GM19025 (cell line): ENCODE measurements at regions not wholly inside any gene's neighbourhood (a gene's known extent, or its start where the extent isn't known, plus 50 kb on each side); places are given as distances from the start of the nearest gene placed in this dataset.

ENCODE experiments used
- ATAC-seq: cut with Tn5 transposase; IDR thresholded peaks from one replicate; pipeline ENCODE4 v1.9.1; 2021; ENCODE audit warnings: mild to moderate bottlenecking, low read depth, moderate library complexity; ENCODE audit not compliant: unreplicated experiment

- no peak for ATAC-seq
Measured at GRCh38 chr12:118603610-118604361, 227.4 kb downstream of the SUDS3 start.

GRCh38 chr12:118606690-118607089 is 230.3 kb downstream of the SUDS3 start:
- ATAC-seq, result no peak

- ATAC-seq, result no peak
Measured at GRCh38 chr12:118607831-118608230, 231.5 kb downstream of the SUDS3 start.

GRCh38 chr12:118608770-118609344 is 232.5 kb downstream of the SUDS3 start:
- no peak for ATAC-seq

GRCh38 chr12:118611295-118611694 is 234.9 kb downstream of the SUDS3 start:
- ATAC-seq, result no peak

- no peak for ATAC-seq
Measured at GRCh38 chr12:118611770-118612169, 235.4 kb downstream of the SUDS3 start.

- ATAC-seq, result no peak
Measured at GRCh38 chr12:118617611-118618450, 241.5 kb downstream of the SUDS3 start.

GRCh38 chr12:118618695-118619094 is 242.3 kb downstream of the SUDS3 start:
- no peak for ATAC-seq

- no peak for ATAC-seq
Measured at GRCh38 chr12:118625050-118625675, 248.8 kb downstream of the SUDS3 start.

- ATAC-seq, result no peak
Measured at GRCh38 chr12:118633071-118633470, 256.7 kb downstream of the SUDS3 start.

- no peak for ATAC-seq
Measured at GRCh38 chr12:118635276-118635675, 258.9 kb downstream of the SUDS3 start.

GRCh38 chr12:118637767-118638370 is 261.5 kb downstream of the SUDS3 start:
- ATAC-seq, result no peak

- no peak for ATAC-seq
Measured at GRCh38 chr12:118641249-118641648, 264.9 kb downstream of the SUDS3 start.

- ATAC-seq, result no peak
Measured at GRCh38 chr12:118645219-118645618, 268.9 kb downstream of the SUDS3 start.

- no peak for ATAC-seq
Measured at GRCh38 chr12:118649765-118650585, 273.6 kb downstream of the SUDS3 start.

- ATAC-seq, result no peak
Measured at GRCh38 chr12:118650586-118650960, 274.2 kb downstream of the SUDS3 start.

GRCh38 chr12:118651487-118651886 is 275.1 kb downstream of the SUDS3 start:
- ATAC-seq, result no peak

- no peak for ATAC-seq
Measured at GRCh38 chr12:118655588-118655987, 279.2 kb downstream of the SUDS3 start.

GRCh38 chr12:118680356-118680963 is 300.9 kb upstream of the SRRM4 start:
- ATAC-seq, result no peak
